ENCODE measurements at regions not wholly inside any gene's neighbourhood (a gene's known extent, or its start where the extent isn't known, plus 50 kb on each side); places are given as distances from the start of the nearest gene placed in this dataset.

GRCh38 chr6:23262864-23263263 lies 693.5 kb downstream of the HDGFL1 start:
- DNase-seq = no peak

- DNase-seq = no peak
These were observed 695.9 kb downstream of the HDGFL1 start for GRCh38 chr6:23265270-23265669.

GRCh38 chr6:23266536-23266935 lies 697.2 kb downstream of the HDGFL1 start:
- no peak for DNase-seq

DNA sequence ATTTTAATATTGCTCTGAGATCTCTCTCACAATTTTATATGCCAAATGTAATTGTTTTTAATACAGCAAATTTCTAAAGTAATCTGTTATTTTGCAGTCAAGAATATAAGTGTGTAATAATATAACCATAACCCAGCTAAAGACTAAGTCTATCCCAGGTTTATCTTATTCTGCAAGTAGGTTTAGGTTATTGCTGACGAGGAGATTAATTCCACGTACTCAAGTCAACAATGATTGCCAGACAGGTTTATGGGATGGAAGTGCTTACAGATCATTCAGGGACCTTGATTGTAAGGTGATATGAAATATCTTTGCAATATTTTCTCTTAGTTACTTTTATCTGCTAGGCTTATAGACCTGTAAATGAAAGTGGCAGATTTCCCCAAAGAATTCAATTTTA lies 698.3 kb downstream of the HDGFL1 start:
- no peak for DNase-seq

DNA sequence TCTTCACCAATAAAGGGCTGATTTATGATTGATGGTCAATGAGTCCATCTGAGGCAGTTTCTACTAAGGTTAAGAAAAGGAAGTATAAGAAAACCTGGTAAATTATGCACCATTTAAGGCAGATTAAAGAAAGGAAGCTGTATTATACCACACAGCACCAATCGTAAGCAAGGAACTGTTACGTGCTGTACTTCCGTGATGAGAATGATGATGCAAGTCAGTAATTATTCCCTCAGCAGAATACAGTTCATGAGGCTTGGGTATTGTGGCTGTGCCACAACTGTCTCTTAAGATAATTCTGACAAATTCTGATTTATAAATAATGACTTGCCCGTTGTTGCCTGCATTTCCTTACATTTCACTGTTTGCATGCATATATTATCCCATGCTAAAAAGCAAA lies 699.0 kb downstream of the HDGFL1 start:
- DNase-seq = no peak

DNA sequence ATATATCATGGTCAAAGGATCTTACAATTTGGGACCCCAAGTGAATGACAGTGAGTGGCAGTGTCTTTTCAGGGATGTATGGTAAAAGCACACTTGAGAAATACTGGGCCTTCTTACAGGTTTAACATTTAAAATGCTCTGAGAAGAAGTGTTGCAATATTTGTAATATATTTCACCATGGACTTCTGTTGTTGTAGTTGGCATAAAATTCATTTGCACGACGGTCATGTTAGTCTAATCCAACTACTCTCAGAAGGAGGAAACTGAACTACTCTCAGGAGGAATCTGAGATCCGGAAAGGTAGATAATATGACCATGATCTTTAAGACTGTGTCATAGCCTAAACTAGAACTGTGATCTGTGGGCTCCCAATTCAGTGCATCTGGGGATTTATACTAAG lies 700.1 kb downstream of the HDGFL1 start:
- DNase-seq = no peak

GRCh38 chr6:23272536-23272935 lies 703.2 kb downstream of the HDGFL1 start:
- DNase-seq = no peak

- DNase-seq = no peak
These were observed 708.3 kb downstream of the HDGFL1 start for GRCh38 chr6:23277521-23278179.

GRCh38 chr6:23278180-23278532 lies 708.8 kb downstream of the HDGFL1 start:
- no peak for DNase-seq

DNA sequence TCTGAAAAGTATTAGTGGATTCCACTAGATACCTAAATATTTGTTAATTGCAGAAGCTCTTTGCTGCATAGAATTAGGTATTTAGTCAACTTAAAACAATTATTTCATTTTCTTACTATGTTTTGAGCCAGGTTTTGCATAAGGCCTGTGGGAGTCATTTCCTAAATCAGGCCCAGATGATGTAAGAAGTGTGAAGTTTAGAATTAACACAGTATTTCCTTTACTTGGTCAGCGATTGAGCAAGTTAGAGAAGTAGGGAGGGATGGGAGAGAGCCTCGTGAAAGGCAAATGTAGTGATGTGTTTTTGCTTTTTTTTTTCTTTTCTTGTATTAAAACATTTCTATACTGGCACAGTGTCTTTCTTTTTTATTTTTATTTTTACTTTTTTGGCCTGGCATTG lies 711.1 kb downstream of the HDGFL1 start:
- DNase-seq = no peak

- DNase-seq = no peak
These were observed 713.1 kb downstream of the HDGFL1 start for GRCh38 chr6:23282252-23283021.

- no peak for DNase-seq
These were observed 724.3 kb downstream of the HDGFL1 start for GRCh38 chr6:23293653-23294052.

- DNase-seq = no peak
These were observed 732.2 kb downstream of the HDGFL1 start for GRCh38 chr6:23301556-23301955.

GRCh38 chr6:23302514-23302913 lies 733.1 kb downstream of the HDGFL1 start:
- DNase-seq = no peak

- no peak for DNase-seq
These were observed 736.1 kb downstream of the HDGFL1 start for GRCh38 chr6:23305325-23305943.

DNA sequence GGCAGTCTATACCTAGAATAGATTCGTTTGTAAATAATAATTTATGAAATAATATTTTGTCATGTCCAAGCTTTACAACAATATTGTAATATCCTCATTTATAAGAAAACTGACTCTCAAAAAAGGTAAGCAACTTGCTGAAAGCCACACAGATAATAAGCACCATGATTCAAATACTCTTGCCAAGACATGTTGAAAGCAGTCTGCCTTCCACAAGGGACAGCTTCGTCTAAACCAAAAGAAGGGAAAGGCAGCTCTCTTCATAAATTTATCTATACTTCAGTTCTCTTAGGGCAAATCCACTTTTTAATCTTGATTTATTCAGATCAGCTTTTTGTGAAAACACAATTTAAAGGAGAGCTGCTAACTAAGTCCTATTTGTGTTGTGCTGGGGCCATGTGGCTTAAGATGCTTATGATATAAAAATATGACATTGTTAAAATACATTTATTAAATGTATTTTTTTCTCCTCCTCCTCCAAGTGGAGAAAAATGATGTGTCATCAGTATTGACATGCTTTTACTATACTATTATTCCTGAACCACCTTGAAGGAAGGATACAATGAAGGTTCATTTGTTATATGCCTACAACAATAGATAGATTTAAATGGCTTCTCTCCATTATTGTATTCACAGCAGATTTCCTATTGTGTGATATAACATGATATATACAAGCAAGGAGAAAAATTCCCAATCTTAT lies 737.0 kb downstream of the HDGFL1 start:
- DNase-seq = no peak

- DNase-seq = no peak
These were observed 738.1 kb downstream of the HDGFL1 start for GRCh38 chr6:23307516-23307915.

- no peak for DNase-seq
These were observed 738.8 kb downstream of the HDGFL1 start for GRCh38 chr6:23308166-23308565.

DNA sequence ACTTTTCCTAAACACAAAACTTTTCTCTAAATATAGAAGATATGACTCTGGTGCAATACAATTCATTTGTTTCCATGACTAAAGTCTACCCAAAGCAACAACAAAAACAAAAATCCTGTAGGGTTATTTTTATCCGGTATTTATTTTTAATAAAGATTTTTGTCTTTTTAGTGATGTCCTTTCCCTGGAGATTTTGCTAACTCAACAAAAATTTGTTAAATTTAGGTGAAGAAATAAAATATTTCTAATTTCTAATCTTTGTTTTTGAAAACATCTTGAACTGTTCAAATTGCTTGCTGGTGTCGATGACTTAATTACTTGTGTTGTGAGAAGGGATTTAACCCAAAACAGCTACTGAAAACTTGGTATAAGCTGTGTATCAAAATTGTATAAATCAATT lies 741.8 kb downstream of the HDGFL1 start:
- DNase-seq = no peak

DNA sequence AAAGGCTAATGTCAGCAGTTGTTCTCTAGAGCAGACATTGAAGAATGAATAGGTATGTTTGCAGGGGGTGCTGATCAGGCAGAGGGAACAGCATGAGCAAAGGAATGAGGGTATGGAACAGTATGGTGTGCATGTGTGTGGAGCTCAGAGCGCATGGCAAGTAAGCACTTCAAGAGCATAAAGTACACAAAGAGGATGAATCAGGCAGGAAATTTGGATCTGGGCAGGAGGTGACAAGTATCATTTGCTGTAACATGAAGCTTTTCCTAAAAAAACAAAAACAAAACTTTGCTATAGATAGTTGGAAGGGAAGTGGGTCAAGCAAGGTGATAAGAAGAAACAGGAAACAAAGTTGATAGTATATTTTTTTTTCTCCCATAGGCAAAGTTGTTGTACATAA lies 746.8 kb downstream of the HDGFL1 start:
- DNase-seq = no peak

- DNase-seq = no peak
These were observed 747.6 kb downstream of the HDGFL1 start for GRCh38 chr6:23316931-23317330.

GRCh38 chr6:23319582-23319981 lies 750.2 kb downstream of the HDGFL1 start:
- DNase-seq = no peak

DNA sequence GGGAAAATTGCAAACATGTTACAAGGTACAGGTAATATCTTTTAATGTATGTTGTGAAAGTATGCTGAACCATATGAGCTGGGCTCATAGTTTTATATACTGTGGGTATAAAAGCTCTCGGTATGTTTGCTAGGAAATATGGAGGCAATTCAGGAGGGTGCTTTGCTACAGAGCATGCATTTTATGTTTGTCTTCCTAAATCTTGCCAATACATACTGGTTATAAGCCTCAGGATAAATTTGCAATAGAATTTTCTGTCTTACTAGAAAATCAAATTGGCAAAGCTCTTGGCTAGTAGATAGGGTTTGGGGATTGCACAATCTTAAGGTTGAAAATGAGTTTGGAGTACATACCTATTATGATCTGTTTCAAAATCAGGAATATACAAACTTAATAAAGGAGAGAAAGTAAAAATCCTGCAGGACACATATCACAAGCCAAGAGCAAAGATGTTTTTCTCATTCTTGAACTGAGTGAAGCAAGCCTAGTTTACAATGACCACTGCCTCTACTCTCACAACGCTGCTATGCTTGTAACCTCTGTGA lies 751.2 kb downstream of the HDGFL1 start:
- DNase-seq = no peak

All from GOT3 (cell line).